KG1 (cell line): ENCODE measurements at regions not wholly inside any gene's neighbourhood (a gene's known extent, or its start where the extent isn't known, plus 50 kb on each side); places are given as distances from the start of the nearest gene placed in this dataset.
A peak's percentile ranks its signal among the peaks of the same experiment; 100 is the strongest.

ENCODE experiments used
- DNase-seq: peaks from one replicate; lab custom pipeline; 2025; lab: John Stamatoyannopoulos, UW

DNA sequence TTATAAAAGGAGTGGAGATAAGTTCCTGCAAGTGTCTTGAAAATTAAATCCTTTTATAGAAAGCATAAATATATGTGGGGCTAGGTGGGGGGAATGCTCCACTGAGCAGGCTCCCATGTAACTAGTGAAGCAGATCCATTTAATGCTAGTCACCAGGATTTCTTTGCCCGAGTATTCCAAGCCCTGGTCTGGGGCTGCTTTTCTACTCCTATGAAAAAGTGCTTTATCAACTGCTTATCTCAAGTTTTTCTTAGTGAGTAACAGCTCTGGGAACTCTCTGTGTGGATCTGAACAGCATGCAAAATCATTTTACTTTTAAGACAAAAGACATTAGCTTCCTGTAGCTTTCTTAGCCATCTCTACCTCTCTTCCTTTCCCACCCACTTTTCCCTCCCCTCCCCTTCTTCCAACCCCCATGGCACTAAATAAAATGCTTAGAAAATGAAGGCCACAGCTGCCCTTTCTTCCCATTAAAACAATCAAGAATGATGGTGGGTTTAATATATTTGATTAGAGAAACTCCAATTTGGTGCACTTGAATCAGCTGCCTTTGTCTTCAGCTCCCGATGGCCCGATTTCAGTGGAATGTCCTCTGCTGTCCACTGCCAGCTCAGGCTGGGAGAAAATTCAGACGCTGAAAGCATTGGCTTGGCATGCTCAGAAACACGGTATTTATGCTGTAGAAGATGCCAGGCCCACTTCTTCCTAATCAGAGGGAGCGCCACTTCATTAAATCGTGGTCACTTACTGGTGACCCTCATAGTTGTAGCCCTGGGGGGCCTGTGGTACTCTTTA is 475.1 kb downstream of the FOXO1 start:
- DNase-seq, result no peak

DNA sequence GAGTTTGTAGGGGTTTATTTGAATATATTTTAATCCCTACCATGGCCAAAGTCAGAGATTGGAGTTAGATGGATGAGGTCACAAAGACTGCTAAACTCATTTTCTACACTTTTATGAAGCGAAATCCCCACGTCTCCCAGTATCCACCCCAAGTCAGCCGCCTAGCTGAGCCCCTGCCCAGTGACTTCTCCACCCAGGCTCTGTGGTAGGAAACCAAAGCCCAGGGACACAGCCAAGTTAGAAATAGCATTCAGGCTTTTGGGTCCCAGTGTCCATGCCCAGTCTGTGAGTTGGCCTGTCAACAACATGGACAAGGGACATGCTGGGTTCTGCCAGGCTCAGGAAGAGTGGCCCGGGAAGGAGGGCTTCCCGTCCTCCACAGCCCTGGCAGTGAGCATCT is 474.0 kb downstream of the FOXO1 start:
- DNase-seq, result no peak

DNA sequence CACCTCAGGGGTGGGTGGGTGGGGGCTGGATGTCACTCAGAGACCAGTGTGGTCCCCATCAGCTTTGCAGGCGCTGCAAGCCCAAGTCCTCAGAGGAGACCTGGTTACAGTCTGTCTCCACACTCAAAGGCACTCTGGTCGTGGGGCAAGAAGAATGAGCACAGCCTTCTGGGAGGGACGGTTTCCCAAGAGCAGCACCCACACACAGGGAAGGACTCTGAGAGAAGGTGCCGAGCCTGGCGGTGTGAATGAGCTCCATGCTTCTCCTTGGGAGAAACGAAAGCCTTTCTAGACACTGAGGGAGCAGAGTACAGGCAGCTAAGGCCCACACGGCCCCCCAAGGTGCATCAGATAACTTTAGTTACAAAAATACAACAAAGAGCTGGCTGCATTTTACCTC is 473.6 kb downstream of the FOXO1 start:
- DNase-seq, result no peak

DNA sequence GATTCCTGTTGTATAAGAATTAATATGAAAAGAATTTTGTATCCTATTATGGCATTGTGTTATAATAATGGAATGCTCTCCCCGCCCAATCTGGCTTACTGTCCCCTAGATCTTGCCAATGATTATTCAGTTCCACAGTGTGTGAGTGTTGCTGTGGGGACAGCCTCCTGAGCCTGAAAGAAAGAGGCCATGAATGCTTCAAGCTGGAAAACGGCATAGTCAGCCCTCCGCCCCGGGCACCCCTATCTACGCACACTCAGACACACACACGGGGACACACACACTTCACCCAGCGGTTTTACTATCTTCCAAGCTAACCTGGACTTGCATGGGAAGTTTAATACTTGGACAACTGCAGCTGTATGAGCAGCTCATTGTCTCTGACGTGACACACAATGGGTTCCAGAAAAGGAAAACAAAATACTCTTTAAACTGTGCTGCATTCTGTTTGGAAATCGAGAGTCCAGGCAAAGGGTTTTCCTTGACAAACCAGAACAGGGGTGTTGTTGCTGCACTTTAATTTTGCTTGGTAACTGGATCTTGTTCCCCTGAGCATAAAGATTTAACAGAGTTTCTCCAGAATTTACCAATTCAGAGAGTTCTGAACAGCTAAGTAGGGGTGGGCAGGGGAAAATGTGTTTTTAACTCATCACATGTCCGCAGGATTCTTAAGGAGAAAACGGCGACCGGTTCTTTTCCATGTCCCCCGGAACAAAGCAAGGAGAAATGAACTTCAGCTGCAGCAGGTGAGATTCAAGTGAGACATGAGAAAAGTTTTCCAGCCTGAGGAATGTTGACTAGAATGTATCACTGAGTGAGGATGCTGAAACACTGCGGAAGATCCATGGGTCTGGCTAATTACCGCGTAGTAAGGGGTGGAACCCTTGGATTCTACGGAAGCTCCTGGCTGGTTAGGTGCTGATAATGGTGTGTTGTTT is 472.9 kb downstream of the FOXO1 start:
- DNase-seq, result no peak

DNA sequence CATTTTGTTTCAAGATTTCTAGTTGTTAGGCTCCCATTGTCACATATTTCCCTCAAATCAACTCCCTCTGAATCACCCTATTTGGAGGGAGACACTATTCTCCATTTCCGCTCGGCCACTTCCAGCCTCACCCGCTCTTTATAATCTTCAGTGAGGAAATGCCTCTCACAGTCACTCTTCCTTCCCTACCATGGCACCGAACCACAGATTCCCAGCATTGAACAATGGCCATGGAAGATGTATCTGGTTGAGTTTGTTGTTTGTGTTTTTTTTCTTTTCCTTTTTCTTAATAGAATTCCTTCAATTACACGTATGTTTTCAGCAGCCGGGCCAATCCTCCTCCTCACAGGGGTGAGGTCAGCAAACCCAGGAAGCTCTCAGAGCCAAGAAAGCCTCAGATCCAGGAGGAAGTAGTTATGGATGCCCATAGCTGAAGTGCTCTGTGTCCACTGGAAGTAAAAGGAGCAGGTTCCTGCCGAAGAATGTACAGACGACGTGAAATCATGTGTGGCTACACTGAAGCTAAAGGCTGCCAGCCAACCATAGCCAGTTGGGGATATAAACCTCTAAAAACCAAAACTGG is 472.1 kb downstream of the FOXO1 start:
- DNase-seq, result no peak

DNA sequence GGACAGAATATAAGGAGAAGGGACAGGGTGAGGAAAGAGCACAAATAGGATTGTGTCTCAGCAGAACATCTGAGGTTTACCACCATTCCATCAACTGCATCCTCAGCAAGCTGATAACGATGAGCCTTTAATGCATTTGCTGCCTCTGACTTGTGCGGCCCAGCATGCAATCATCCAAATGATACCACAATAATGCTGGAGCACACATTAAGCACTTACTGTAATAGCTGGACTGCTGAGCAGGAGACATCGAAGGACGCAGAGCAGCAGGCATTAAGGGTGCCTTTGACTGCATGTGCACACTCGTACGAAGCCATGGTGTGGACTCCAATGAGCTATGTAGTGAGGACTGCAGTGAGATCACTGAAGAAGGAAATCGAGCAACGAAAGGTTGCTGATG is 469.4 kb downstream of the FOXO1 start:
- no peak for DNase-seq

DNA sequence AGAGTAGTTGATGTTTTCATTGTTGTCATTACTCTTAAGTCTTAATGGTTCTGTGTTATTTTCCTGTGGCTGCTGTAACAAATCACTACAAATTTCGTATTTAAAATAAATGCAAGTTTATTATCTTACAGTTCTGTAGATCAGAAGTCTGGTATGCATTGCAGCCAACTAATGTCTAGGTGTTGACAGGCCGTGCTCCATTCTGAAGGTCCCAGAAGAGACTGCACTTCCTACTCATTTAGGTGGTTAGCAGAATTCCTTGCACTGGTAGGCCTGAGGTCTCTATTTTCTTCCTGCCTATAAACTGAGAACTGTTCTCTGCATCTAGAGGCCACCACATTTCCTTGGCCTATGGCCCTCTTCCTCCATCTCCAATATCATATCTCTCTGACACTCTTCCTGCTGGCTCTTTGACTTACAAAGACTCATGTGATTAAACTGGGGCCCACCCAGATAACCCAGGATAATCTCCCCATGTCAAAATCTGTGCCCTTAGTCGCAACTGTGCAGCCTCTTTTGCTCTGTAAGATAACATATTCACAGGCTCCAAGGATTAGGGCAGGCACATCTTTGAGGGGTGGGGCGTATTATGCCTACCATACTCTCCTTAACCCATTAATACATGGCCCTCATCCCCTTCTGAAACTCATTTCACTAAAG is 468.4 kb downstream of the FOXO1 start:
- DNase-seq, result no peak

DNA sequence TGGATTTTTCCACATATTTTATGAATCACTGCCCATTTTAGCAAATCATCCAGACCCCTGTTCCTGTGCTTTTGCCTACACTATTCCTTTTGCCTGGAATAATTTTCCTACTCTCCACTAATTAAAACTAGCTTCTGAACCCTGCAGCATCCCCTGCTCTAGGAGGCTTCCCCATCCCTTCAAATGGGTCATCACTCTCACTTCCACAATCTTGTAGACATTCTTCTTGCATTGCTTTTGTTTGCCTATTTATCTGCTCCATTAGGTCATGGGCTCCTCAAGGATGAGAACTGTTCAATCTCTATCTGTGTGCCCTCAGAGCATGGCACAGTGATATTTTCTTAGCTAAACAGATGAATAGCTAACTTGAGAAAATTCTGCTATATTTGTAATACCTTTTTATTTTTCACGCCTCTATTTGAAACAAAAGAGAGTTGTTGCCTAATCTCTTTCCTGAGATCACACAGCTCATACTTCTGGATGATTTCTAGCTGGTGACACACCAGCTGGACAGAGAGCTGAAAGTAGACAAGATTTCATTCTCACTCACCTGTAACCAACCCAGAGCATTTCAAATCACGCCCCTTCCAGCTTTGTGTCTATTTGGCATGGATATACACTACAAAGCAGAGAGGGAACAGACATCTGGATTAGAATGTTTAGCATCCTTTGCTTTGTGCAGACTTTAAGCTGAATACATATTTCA is 466.0 kb downstream of the FOXO1 start:
- DNase-seq, result no peak

DNA sequence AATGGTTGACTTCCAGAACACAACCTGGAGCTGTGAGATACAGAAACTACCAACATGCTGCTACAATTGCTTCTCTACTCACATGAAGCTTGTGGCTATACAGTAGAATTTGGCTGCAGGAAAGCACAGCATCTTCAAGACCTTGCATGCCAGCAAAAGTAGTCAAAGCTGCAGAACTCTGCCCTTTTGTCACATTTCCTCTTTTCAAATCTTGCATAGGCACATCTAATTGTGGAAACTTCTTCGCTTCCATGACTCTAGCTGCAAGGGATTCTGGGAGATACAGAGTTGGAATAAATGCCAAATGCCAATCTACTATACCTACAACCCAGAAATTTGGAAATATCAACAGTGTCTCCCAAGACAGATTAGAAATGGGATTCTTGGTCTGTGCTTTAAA is 462.2 kb downstream of the FOXO1 start:
- no peak for DNase-seq

DNA sequence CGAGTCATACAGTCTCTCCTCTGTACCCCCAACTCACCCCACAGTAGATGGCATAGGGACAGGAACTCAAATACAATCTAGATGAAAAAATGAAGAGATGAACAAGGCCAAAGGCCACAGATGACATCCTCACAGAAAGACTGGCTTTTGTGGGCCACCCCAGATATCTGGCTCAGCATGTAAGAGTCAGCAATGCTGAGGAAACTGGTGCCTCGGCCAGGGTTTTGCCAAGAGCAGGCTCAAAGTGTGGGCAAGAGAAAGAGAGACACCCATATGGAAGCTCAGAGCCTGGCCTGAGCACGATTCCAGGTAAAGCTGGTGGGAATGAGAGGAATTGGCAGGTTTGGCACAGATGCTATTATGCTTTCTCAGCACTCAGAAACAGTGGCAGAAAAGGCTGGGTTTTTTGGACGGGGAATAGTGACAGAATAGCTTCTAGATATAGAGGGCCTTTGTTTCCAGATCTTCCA is 460.6 kb downstream of the FOXO1 start:
- DNase-seq, result no peak

DNA sequence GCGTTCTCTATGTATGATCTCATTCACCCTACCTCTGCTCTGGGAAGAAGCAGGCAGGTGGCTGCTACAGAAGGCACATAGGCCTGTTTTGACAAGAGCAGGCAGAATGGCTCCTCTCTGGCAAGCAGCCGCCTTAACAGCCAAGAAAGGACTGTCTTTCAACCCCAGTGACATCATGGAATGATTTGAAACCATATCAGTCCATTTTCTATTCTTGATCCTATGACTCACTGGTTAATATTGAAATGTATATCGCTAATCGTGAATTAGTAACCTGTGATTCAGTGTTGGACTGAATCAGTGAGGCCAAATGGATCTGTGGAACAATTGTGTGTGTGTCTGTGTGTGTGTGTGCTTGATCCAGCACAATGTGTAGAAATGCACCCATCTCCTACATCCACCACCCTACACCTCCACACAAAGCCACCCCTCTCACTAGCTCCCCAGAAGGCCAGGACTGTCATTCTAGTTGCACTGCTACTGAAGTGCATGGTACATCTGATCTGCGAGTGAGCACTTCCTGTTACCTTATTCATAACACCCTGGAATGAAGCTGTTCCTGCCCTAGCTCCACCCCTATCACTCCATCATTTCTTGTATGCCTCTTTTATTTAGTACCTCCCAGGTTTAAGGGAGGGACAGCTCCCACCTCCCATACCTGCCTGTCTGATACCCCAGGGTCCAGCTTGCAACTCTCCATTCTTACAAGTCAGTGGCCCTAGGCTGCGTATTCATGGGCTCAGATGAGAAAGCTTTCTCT is 460.0 kb downstream of the FOXO1 start:
- DNase-seq, result peak; percentile 33

DNA sequence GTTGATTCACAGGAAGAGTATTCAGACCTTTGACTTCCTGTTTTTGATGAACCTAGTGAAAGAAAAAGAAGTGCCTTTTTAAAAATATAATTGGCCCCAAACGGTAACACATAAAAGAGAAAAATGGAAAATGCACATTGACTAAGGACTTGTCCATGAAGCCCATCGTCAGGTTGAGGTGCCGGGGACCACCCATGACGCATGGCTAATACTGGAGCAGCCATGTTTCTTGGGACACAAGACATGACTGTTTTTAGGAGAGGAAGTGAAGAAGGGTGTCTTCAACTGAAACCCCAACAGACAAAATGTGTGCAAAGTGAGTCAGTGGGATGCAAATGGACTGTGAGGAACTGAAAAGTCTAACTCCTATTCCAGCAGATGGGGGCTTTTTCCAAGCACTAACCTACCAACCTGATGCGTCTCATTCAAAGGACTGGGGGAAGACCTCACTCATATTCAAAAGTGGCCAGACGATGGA is 459.4 kb downstream of the FOXO1 start:
- no peak for DNase-seq

DNA sequence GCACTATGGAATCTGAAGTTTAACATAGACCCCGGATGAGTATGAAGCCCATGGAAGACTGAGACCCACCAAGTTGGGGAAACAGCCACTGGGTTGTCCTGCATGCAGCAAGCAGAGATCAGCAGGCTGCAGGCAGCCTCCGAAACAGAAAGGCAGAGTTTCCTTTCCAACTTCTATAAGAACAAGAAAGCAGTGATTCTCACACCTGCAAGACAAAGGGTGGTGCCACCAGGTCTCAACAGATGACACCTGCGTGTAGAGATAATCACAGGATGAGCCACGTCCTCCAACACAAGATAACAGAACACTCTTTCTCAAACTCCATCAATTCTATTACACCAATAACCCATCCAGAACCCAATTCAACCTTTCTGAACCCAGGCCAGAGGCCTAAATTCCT is 457.9 kb downstream of the FOXO1 start:
- no peak for DNase-seq

DNA sequence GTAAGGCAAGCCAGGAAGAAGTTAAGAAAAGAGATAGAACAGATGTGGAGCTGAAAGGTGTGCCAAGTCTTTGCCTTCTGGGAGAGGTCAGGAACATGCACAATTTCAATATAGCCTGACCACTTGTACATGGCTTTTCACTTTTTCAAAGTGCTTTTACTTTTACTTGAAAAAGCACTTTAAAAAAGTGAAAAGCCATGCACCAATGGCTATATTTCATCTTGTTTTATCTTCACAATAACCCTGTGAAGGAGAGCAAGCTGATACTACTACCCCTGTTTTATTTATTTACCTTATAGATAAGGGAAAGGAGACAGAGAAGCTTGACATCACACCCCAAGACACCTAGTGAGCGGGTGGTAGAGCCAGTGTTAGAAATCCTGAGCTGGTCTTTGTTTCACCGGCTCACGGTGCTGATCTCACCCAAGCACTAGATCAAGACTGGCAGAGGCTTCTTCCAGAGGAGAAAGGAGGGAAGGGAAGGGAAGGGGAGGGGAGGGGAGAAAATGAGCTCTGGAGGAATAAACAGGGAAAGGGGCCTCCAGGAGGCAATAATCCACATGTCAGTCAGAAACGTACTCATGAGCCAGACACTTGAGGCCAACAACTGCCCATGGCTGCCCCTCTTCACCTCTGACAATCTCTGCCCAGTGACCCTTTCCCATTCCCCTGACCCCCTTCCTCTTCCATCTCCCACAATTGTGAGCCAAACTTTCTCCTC is 455.4 kb downstream of the FOXO1 start:
- no peak for DNase-seq

DNA sequence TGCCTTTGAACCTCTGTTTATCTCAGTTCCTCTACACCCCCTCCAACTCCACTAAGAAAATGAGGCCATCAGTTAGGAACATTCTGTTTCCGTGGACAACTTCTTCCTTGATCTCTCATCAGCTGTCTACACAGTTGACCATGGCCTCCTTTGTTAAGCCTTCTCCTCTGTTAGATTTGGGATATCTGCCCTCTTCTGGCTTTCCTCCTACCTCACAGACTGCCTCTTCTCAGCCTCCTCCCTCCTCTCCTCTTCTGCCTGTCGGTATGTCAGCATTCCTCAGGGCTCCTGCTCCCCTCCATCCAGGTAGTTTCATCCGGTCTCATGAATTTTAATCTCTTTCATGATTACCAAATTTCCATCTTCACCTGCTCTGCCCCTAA is 454.9 kb downstream of the FOXO1 start:
- no peak for DNase-seq

DNA sequence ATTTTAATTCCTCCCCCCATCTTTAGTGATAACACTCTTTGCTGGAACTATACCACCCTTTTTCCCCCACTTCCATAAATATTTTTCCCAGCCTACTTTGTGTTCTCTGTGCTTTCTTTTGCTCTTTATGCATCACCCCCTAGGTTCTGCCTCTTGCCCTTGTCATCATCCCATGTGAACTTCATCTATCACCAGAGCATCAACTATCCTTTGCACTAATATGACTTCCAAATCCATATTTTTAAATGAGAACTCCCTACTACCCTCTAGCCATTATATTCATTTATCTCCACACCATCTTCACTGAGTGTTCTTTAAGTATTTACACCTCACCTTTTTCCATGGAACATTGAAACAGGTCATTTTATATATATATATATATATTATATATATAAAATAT is 452.7 kb downstream of the FOXO1 start:
- no peak for DNase-seq

DNA sequence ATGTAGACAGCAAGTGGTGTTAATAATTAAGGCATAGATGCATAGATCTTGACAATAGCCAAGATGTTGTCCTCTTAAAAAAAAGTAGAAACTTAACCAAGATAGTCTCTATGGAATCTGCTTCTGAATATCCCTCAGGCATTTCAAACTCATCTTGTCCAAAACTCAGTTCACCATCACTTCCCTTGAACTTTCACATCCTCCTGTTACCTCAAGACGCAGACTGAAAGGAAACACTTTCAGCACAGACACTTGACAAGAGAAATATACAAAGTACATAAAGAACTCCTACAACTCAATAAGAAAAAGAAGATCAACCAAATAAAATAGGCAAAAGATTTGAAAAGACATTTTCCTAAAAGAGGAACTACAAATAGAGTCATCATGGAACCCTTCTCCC is 451.1 kb downstream of the FOXO1 start:
- no peak for DNase-seq

DNA sequence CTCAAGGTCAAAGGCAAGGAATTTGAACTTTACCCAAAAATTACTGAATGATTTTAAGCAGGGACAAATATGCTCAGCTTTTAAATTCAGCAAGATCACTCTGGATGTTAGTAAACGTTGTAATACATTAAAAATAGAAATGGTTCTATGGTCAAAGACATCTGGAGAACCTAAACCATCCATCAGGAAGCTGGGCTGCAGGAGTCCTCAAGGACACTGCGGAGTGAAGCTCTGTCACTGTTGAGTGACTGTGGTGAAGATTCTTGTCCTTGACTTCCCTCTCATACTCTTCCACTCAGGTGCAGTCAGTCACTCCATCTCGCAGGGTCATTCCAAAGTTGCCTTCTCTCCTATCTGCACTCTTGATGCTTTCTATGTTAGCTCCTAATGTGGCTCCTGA is 450.7 kb downstream of the FOXO1 start:
- DNase-seq, result no peak

DNA sequence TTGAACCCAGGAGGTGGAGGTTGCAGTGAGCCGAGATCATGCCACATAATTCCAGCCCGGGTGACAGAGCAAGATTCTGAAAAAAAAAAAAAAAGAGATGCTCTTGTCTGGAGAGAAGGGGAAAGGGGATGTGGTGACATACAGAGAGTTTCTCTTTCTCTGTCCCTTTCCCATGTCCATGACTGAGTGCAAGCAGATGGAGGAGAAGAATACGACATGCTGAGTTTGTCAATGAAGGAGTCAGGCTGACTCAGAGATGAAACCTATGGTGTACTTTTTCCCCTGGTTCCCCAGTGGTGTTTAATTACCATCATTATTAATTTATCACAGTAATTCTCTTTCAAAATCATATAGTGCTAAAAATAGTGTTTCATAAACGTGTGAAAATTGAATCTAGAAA is 448.8 kb downstream of the FOXO1 start:
- DNase-seq, result no peak

DNA sequence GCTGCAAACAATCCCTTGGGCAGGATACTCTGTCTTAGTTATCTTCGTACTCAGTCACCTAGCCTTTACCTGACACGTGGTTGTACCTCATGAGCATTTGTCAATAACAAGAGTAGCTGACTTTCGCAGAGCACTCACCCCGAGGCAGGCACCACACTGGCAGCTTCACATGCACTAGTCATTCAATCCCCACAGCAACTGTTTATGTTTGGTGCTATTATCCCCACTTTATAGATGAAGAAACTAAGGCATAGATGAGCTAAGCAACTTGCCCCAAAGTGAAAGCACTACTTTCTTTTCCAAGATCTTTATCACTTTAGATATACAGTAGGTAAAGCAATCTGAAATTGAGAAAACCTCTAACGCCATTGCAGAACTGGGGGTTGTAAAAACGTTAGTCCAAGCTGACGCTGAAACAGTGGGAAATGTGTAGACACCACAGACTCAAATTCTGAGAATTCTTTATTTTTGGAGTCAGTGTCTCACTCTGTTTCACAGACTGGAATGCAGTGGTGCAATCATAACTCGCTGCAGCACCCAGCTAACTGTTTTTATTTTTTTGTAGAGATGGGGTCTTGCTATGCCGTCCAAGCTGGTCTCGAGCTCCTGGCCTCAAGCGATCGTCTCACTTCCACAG is 446.0 kb downstream of the FOXO1 start:
- no peak for DNase-seq
